IPS-18c (cell line): ENCODE measurements at regions not wholly inside any gene's neighbourhood (a gene's known extent, or its start where the extent isn't known, plus 50 kb on each side); places are given as distances from the start of the nearest gene placed in this dataset.

ENCODE experiments used
- H3K4me3 ChIP-seq: 2 replicates; pipeline ENCODE4 v1.7.0; 2013; ENCODE audit warnings: low read depth, mild to moderate bottlenecking, low read length, moderate library complexity; ENCODE audit not compliant: insufficient read depth
- H3K9me3 ChIP-seq: one replicate; pipeline ENCODE4 v1.6.1; 2013; ENCODE audit warnings: mild to moderate bottlenecking, low read length, moderate library complexity; ENCODE audit not compliant: control insufficient read depth, insufficient read depth

DNA sequence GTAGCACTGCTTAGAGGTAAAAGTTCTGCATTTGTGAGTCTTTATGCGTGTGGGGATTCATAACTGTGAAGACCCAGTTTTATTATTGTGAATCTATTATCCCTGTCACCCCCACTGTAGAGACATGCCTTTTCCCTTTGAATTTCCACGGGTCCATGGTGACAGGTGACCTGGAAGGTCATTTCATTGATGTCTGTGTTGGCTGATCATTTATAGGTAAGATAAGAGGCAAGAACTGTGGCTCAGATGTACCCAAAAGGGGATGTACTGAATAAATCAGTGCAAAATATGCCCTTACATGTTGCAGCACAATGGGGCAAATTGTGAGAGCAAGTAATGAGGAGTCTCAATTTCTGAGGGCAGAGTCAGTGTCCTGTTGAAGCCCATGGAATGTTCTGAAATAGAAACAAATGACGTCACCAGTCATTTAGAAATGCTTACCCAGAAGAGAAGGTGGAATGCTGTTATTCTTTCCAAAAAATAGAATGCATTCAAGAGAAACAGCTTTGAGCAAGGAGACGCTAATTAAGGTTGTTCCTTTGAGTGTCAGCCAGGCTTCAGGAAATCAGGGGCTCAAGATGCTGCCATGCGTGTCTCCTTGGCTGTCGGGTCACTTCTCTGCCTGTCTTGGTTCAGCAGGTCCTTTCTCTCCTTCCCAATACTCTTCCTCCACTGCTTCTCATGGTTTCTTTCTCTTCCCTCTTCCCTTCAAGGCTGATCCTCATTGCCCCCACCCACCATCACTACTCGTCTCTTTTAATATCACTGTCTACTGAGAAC, 118.7 kb upstream of the E2F8 start:
- no peaks in the 10 kb centered on the region for H3K9me3 ChIP-seq

DNA sequence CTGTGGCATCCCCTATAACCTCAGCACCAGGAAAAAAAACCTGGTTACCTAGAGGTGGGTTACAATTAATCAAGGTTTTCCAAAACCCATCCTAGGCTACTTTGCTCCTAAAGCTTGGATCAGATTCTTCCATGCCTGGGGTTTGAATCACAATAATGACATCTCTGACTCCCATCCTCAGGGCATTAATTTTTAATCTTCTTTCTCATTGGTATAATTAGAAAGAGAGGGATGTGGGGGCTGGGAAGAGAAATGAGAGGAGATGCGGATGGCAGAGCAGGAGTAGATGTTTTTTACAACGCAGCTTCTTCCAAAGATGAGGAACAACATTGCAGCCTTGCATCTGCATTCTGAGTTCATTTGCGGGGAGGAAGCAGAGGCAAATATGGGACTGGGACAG, 117.2 kb upstream of the E2F8 start:
- no peak overlapping the region for H3K4me3 ChIP-seq
- no peaks in the 10 kb centered on the region for H3K9me3 ChIP-seq

More for the DNA sequence above, 118.7 kb upstream of the E2F8 start:
- H3K4me3 ChIP-seq: no peak overlapping the region

DNA sequence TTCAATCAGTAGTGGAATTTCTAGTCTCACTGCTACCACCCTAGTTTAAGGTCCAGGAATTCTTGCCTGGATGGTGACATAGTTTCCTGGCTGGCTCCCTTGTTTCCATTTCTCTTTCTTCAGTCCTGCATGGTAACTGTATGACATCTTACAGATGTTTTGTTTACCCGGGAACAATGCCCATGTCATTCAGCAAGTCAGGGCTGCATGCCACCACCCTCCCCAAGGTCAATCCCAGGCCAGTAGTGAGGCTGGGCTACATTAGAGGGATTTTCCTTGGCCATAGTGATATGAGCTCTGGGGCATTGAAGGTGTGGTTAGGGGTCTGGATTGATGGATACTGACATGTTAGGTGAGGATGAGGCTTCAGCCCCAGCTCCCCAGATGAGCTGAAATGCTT, 114.9 kb upstream of the E2F8 start:
- Histone ChIP-seq H3K9me3 (no peaks in the 10 kb centered on the region), H3K4me3 (no peak overlapping the region)

GRCh38 chr11:19353287-19353850, 112.6 kb upstream of the E2F8 start:
- no peaks in the 10 kb centered on the region for H3K9me3 ChIP-seq
- no peak overlapping the region for H3K4me3 ChIP-seq

GRCh38 chr11:19352771-19353160, 112.0 kb upstream of the E2F8 start:
- Histone ChIP-seq H3K9me3 (no peaks in the 10 kb centered on the region), H3K4me3 (no peak overlapping the region)

- Histone ChIP-seq H3K4me3 (no peak overlapping the region), H3K9me3 (no peaks in the 10 kb centered on the region)
These were observed 111.5 kb upstream of the E2F8 start for GRCh38 chr11:19352072-19352770.

DNA sequence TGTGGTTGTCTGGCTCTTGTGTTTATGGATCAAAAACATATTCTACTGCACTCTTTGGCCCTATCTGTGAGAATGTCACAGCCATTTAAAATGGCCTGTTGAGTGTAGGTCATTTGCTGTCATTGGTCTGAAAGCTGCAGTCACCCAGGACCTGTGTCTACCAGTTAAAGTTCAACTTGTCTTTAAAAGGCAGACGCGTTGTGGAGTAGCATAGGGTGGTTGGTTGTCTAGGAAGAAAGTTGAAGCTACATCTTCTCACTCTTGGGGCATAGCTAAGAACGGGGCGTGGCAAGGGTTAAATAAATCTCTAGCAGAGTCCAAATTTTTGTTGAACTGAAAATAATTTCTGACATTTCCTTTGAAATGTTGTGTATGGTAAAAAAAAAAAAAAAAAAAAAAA, 110.7 kb upstream of the E2F8 start:
- Histone ChIP-seq H3K9me3 (no peaks in the 10 kb centered on the region), H3K4me3 (no peak overlapping the region)

- Histone ChIP-seq H3K4me3 (no peak overlapping the region), H3K9me3 (no peaks in the 10 kb centered on the region)
These were observed 109.4 kb upstream of the E2F8 start for GRCh38 chr11:19350160-19350559.

DNA sequence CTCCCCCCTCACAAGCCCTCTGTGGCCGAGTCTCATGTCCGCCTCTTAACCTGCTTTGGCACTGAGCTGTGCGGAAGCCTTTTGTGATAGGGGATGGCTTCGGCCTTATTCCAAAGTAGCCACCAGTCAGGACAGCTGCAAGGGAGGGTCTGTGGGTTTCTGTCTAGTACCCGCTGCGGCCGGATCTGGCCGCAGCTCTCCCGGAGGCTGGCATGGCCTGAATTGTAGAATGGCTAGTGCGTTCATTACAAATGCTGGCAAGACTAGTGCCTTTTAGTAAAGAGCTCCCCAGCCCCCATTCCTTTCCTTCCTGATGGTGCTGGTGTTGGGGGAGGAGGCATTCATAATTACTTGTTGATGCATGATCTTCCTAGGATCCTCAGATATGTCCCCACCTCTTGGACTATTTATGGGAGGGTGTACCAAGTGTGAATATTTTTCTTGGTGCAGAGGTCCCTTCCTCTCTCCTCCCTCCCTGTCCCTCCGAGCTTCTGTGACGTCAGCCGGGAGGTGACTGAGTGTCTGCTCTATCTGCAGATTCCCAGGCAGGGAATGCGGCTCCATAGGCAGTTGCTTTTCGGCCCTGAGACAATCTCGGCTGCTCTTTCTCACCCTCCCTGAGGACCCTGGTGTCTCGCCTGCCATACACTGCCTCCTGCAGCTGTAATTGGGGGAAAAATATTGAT, 108.7 kb upstream of the E2F8 start:
- H3K4me3 ChIP-seq: no peak overlapping the region
- H3K9me3 ChIP-seq: no peaks in the 10 kb centered on the region

GRCh38 chr11:19347911-19348310, 107.2 kb upstream of the E2F8 start:
- H3K4me3 ChIP-seq: no peak overlapping the region
- no peaks in the 10 kb centered on the region for H3K9me3 ChIP-seq

DNA sequence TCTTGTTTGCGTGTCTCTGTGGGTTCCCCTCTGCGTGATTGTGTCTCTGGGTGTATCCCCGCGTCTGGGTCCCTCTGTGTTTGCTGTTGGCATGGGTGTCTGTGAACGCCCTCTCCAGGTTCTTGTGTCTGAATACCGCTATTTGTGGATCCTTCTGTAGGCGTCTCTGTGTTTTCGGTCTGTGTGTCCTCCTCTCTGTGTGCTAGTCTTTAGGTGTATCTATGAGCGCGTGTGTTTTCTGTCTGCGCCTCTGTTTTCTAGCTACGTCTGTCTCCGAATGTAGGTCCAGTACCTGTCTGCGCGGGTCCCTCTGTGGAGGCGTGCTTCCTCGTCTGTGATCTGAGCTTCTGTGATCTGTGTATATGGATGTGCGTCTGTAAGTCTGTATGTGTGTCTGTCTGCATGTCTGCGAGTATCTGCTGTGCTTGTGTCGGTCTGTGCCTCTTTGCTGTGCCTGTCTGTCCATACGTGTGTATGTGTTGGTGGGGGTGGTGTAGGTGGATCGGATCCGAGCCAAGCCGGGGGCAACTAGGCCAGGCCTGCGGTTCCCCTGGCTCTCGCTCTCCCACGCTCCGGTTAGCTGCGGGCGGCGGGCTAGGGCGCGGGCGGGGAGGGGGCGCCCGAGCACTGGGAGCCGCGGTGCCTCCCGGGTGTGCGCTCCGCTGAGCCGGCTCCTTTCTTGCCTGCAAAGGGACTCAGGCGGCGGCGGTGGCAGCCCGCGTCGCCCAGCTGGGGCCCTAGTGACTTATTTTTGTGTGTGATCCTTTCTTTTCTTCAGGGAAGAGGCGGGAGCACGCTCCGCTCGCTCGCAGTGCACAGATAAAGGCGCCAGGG, 105.3 kb upstream of the E2F8 start:
- Histone ChIP-seq H3K4me3 (peak overlapping the region; percentile 51), H3K9me3 (no peaks in the 10 kb centered on the region)

GRCh38 chr11:19345519-19345847, 104.7 kb upstream of the E2F8 start:
- Histone ChIP-seq H3K4me3 (peak overlapping the region; percentile 51), H3K9me3 (no peaks in the 10 kb centered on the region)

GRCh38 chr11:19344661-19345518, 104.1 kb upstream of the E2F8 start:
- H3K9me3 ChIP-seq: no peaks in the 10 kb centered on the region
- peak overlapping the region; percentile 51 for H3K4me3 ChIP-seq

- H3K9me3 ChIP-seq: no peaks in the 10 kb centered on the region
These were observed 101.3 kb upstream of the E2F8 start for GRCh38 chr11:19342036-19342435.

DNA sequence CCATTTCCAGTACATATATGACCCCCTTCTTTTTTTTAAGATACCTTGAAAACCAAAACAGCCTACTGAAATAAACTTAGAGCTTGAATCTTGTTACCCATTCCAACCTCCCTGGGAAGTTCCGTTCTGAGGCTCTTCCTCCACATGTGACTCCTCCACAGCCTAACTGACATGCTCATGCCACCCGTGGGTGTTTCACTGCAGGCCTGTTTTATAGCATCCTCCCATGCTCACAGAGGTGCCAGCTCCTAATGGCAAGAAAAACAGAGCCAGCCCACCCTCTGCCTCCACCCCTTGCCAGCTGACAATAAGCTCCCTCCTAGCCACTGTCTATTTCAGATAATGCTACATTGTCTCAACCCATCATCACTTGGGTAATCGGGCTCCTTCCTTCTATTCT, 97.6 kb upstream of the E2F8 start:
- peaks cover 2% of the 10 kb centered on the region for H3K9me3 ChIP-seq

More at GRCh38 chr11:19342036-19342435, 101.3 kb upstream of the E2F8 start:
- no peak overlapping the region for H3K4me3 ChIP-seq

DNA sequence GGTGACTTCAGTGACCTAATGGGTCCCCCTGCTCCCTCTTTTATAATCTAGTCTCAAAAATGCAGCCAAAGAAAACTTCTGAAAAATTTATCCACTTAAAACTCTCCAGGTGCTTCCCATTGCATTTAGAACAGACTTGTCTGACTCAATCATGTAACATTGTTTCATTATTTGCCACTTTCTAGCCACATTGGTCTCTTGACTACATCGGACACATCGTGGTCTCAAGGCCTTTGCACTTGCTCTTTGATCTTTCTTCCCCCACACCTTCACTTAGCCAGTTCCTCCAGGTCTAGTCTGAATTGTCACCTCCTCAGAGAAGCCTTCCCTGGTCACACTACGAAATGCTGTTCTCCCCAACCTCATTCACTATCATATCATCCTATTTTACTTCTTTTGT, 97.0 kb upstream of the E2F8 start:
- Histone ChIP-seq H3K4me3 (no peak overlapping the region), H3K9me3 (peaks cover 2% of the 10 kb centered on the region)

More for the DNA sequence above, 97.6 kb upstream of the E2F8 start:
- H3K4me3 ChIP-seq: no peak overlapping the region
